ENCODE measurements at regions not wholly inside any gene's neighbourhood (a gene's known extent, or its start where the extent isn't known, plus 50 kb on each side); places are given as distances from the start of the nearest gene placed in this dataset.

- TF ChIP-seq EZH2 (IDR thresholded peaks at IDR 0.05; ENCODE audit: low read length) (peak; percentile 95), CTCF (optimal IDR thresholded peaks at IDR 0.05 in 1 of 3, IDR thresholded peaks at IDR 0.05 in 1 of 3, conservative IDR thresholded peaks at IDR 0.05 in 1 of 3; ENCODE audit: extremely low read depth in 1 of 3, insufficient read depth in 2 of 3, low read length in 3 of 3) (no peak)
Observed at GRCh38 chr7:155374276-155375252, 76.9 kb downstream of the INSIG1 start.
